ENCODE measurements at regions not wholly inside any gene's neighbourhood (a gene's known extent, or its start where the extent isn't known, plus 50 kb on each side); places are given as distances from the start of the nearest gene placed in this dataset.

DNA sequence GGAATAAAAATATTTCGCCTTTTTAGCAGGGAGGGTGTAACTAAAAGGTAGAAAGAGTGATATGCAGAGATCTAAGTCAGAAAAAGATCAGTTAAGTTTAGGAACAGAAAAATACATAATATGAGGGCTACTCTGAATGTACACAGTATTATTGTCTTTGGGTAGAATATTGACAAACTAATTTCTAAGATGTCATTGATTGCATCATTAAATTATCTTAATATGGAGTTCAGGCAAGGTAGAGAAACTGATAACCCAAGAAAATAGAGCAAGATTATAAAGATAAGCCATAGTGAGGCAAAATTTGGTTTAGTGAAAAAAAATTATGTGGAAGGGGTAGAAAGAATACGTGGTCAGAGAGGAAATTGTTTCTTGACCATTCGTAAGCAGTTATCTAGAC, 629.0 kb upstream of the NXPH2 start:
- DNase-seq, result no peak

DNA sequence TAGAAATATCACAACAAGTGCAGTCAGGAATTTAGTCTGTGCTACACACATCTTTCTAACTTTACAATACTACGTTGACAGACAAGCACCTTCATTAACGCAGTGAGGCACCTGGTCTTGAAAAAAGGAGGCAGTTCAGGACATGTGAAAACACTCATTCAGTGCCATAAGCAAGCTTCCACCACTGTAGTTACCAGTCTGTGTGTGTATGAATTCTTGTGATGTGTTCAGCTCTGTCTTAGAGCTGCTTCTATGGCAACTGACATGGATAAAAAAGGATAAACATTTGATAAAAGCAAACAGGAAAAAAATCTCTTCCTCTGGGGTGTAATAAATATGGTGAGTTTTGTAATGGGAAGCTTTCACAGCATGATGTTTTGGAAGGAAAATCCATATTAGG, 623.8 kb upstream of the NXPH2 start:
- DNase-seq, result no peak

- no peak for DNase-seq
Measured at GRCh38 chr2:139394801-139395200, 614.6 kb upstream of the NXPH2 start.

DNA sequence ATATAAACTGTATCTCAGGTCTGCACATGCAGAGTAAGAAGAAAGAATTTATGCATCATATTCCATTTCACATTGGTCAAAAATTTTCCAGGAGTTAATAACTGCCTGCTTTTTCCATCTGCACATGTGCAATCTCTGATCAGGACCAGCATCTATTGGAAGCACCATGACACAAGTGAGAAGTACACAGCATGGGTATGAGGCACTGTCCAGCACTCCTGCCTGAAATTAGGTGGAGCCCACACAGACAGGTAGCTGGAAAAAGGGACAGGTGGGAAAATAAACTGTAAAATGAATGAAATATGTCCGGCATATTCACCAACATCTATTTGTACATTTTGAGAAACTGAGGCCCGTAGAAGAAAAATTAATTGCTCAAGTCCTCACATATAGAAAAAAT, 609.2 kb upstream of the NXPH2 start:
- no peak for DNase-seq

DNA sequence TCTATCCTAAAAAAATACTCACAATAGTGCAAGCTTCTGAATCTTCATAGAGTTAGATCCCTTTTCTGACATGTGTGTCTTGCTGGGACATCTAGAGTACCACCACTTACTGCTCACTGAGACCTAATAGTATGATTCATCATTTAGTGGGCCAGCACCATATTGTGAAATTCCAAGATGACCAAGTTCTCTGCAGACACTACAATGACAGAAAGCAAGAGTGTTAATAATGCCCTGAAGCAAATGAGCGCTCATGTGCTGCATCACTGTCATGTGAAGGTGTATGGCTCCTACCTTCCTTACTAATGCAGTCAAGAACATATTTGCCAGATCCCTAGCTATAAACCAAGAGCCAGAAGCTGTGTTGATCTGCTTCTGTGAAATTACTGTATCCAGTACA, 606.2 kb upstream of the NXPH2 start:
- no peak for DNase-seq

DNA sequence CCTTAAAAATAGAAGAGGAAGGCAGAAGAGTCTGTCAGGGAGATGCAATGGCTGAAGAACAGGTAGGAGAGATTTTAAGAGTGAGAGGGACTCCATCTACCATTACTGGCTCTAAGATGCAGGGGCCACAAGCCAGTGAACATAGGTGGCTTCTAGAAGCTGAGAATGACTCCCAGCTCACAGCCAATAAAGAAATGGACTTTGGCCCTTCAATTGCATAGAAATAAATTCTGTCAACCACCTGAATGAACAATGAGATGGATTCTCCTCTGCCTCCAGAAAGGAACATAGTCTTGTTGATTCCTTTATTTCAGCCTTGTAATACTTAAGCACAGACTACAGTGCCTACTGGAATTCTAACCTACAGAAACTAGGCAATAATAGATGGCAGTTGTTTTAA, 603.3 kb upstream of the NXPH2 start:
- no peak for DNase-seq

- DNase-seq, result no peak
Measured at GRCh38 chr2:139380051-139380450, 599.9 kb upstream of the NXPH2 start.

DNA sequence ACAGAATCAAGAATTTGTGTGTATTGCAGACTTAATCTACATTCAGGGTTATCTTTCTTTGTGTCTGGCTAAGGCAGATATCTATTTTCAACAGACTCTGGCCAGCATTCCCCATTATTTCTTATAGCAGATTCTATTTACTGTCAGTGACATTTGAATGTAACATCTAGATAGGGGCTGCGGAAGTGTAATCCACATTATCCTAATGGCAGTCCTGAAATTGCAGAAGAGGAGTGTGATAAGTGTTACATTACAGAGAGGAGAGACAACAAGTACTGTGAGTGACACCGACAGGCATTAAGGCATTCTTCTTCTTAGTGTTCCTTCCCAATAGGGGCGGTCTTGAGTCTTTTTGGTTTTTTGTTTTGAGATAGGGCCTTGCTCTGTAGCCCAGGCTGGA, 598.2 kb upstream of the NXPH2 start:
- DNase-seq, result no peak

DNA sequence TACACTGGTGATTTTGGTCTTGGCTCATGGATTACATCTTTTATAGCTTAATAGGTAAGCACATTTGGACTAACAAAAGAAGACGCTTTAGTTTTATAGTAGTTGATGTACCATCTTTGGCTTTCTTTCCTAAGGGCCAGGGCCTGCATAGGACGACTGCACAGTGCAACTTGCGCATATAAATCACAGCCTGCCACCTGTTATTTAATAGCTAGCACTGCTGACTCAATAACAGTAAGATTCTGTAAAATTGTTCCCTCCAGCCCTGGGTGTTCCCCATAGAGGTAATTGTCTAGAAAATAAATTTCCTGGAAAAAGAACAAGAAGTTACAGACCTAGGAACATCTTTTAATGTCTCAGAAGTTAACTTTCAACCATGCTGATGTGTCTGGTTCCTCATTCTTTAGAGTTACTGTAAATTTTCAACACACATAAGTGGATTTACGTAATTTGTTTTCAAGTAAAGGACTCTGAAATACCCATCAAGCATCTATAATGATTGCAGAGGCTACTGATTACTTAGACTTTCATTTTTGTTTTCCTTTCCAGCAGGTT, 594.2 kb upstream of the NXPH2 start:
- DNase-seq, result no peak

DNA sequence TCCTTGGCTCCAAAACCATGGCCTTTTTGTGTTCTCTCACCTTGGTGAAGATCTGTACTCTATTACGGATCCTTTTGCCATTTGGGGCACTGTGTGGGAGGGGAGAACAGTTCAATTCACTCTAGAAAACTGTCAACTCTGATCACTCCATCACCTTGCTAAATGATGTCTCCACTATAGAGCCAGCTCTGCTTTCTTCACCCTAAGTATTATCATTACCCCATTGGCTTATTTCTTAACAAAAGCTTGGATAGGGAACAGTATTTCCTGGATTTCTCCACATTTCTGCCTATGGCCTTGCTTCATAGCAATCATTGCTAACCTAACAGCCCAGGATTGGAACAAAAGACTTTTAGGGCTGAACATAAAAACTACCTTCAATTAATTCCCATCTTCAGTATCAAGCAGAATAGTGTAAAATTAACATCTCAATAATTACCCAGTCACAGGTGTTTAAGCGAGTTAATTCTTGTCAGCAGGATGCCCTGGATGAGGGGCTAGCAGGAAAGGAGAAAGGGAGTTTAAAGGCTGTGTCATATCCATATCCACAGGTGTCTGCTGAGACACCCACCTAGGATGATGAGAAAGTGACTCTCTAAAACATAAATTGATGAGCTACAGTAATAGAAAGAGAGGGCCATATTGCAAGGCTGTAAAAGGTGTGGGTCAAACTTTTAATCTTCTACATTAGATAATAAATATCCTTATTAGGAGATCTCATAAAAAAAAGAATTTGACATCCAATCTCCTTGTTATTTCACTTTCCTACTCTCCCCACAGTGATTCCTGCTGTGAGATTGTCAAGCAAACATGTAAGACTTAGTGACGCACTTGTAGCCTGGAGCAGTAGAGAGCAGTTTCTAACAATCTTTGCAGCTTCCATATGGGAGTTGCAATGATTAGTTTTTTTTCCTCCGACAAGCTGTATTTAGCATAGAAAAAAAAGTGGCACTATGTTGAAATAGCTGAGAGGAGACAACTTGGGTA, 589.5 kb upstream of the NXPH2 start:
- no peak for DNase-seq

DNA sequence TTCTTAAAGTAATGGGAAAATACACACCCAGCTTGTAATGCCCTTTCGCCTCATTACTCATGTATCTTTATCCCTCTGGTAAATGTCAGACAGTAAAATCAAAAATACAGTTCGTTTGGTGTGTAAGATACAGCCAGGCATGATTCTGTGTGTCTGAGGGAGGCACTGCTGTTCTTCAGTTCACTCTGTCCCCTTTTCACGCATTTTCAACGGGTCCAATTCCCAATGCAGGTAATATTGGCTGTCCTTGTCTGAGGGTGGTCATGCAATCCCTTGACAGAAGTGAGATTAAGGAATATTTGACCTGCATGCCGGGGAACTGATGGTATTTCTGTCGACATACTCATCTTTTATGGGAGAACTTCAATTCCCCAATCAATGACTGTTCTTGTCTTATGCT, 587.2 kb upstream of the NXPH2 start:
- DNase-seq, result no peak

DNA sequence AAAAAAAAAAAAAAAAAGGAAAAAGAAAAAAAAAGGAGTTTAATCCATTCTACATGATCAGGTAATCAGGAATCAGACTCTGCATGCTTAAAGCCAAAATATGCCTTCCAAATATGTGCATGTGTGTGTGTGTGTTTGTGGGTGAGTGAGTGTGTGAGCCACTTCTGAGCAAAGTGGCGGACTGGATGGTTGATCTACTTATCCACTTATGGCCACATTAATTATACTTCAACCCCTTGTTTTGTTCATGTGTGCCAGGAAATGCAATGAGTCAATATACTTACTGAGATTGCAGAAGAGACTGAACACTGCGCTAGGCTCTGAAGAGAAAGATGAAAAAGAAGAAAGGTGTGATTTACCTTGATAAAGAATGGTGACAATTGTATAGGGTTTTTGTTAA, 586.5 kb upstream of the NXPH2 start:
- DNase-seq, result no peak

DNA sequence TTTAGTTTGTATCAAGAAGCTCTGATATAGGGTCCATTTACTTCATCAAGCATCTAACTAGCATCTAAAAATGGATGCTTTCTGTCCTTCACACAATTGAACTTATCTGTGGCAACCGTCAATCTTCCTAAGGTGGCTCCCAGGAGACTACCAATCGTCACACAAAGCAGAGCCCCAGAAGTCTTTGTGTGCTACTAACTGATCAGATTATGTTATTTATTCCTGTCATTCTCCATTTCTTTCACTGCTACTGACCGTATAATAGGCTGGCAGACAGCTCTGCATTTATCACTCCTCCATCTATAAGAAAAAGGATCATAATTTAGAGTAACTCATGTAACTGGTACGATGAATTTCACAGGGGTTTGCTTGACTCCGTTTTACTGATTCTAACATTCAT, 585.0 kb upstream of the NXPH2 start:
- DNase-seq, result no peak

DNA sequence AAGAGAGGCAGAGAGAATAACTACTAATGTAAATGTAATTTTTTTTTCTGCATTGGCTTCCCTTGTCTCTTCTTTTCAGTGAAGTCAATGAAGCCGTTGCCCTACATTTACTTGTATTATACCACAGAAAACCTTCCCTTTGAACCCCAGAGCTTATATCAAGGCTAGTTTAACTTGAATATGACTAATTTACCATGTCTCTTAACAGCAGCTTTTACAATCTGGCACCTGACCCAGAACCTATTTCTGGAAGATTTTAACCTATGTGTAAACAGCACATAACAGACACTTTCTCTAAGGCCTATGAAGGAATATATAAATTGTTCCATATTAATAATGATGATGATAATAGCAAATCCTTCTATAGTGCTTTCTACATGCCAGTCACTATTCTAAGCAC, 580.5 kb upstream of the NXPH2 start:
- DNase-seq, result no peak

DNA sequence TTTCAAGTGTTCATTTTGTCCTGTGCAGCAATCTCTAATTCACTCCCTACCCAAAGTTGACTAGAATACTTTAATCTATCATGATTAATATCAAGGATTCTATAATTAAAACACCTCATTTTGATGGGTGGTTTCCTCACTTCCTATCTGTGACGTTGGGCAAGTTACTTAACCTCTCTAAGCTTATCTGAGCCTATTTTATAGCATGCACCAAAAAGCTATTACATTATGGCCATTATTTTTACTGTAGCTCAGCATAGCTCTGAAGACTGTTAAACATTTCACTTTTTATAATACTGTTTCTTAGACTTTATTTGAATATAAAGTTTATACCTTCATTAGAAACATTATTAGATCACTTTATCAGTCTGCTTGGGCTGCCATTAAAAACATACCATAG, 579.6 kb upstream of the NXPH2 start:
- DNase-seq, result no peak

DNA sequence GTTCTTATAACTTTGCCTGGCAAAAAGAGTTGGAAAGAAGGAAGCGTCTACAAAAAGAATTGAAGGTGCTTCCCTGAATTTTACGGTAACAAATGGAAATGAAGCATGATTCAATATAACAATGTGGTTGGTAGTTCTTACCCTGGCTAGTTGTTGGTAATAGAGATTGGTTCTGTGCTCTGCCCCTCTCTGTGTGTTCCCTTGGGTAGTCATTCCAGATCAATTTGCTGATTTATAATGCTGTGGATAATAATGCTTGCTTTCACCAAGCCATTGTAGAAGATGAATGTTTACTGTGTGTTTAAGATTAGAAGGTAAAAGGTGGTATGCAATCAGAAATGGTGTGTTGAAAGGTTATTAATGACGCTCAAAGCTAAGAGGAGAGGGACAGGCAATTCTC, 577.8 kb upstream of the NXPH2 start:
- DNase-seq, result no peak

- no peak for DNase-seq
Measured at GRCh38 chr2:139354518-139354917, 574.3 kb upstream of the NXPH2 start.

- no peak for DNase-seq
Measured at GRCh38 chr2:139353874-139354273, 573.7 kb upstream of the NXPH2 start.

DNA sequence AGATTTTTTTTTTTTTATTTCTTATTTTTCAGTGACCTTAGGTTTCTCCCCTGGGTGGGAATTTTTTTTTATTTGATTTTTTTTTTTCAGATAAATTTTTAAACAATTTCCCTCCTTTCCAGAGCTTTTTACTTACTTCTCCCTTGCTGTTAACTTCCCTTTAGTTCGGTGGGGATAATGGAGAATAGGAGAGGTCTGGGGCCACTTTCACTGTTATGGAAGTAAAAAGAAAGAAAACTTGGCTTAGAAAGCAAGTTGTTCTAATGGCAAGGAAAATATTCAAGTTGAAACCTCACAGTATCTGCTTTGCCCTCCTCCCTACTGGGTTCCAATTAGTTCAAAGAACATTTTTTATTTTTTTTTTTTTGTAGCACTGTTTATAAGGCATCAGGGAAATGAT, 537.1 kb upstream of the NXPH2 start:
- DNase-seq, result no peak

DNA sequence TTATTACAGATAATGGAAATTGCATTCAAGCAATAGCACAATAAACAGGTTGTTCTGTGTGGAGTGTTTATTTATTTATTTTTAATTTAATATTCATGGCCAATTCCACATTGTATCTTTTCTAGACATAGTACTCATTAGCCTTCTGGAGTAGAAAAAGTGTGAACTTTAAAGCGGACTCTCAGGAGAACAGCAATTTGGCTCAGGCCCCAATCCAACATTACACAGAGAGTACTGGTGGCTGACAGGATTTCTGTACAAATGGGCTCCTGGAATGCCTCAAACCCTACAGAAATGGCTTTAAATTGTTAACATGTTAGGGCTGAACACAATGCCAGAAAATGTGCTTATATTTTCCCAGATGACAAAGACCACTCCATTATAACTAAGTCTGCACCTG, 533.9 kb upstream of the NXPH2 start:
- DNase-seq, result no peak

DNA sequence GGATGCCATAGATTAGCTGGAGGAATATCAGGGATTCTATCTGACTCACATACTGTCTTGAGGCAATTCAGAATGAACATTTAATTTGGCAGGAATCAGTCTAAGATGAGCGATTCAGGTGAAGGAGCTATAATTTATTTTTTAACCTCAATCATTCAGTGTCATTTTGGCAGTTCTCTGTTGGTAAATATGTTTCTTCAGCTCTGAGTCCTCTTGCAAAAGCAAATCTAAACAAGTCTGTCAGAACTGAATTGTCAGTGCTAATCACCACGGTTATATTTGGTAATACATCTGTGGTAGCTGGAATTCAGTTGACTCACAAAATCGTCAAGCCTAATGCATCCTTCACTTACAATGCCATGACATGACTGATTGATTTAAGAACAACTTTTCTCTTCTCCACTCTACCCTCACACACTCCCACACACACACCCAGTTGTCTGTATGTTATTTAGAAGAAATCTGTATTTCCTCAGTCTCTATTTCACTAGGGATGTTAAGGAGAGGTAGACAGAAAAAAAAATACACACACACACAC, 516.6 kb upstream of the NXPH2 start:
- no peak for DNase-seq

DNA sequence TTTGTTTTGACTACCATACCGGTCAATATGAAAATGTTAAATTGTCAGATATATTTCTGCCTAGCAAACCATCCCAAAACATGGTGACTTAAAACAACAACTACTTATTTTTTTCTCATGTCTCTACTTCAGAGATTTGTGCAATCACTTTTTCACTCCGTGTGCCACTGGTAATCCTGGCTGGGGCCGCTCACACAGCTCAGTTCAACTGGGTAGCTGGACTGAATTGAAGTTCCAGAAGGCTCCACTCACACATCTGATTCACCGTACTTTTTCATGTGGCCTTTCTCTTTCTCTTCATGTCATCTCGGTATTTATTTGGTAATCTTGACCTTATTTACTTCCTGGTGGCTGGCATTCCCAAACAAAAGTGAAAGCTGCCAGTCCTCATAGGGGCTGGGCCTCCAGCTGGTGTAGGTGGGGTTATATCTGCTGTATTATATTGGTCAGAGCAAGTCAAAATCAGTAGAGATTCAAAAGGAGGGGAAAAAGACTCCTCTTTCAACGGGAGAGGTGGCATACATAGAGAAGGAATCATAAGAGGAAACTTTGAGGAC, 513.9 kb upstream of the NXPH2 start:
- no peak for DNase-seq

- no peak for DNase-seq
Measured at GRCh38 chr2:139281124-139281523, 500.9 kb upstream of the NXPH2 start.

Measured in left kidney (tissue), 1 donor.